HEK293T (cell line): ENCODE measurements at regions not wholly inside any gene's neighbourhood (a gene's known extent, or its start where the extent isn't known, plus 50 kb on each side); places are given as distances from the start of the nearest gene placed in this dataset.

Experiments used
- CTCF ChIA-PET: fragments of 350-600 bp; formaldehyde crosslinking; extraction: SDS; loops from one replicate; lab custom pipeline; 2021; ENCODE audit warnings: antibody characterized with exemption, inconsistent platforms; lab: Yijun Ruan, JAX
- POLR2A ChIA-PET: fragments of 350-600 bp; formaldehyde crosslinking; extraction: SDS; loops from one replicate; lab custom pipeline; 2020; ENCODE audit warnings: antibody characterized with exemption, inconsistent platforms; lab: Yijun Ruan, JAX
- DNase-seq: peaks from one replicate; pipeline ENCODE4 v3.0.0; 2012; ENCODE audit warnings: mixed read lengths; ENCODE audit errors: extremely low spot score
- ARNT ChIP-seq: fragments of 450-650 bp; IDR thresholded peaks from 2 replicates; pipeline ENCODE4 v1.6.1; 2017; ENCODE audit warnings: mild to moderate bottlenecking
- BHLHE40 ChIP-seq: fragments of 450-650 bp; IDR thresholded peaks from 2 replicates; pipeline ENCODE4 v1.6.1; 2016; ENCODE audit warnings: mild to moderate bottlenecking, moderate library complexity, borderline replicate concordance
- CTBP1 ChIP-seq: fragments of 450-650 bp; IDR thresholded peaks from 2 replicates; pipeline ENCODE4 v1.6.1; 2016; ENCODE audit warnings: borderline replicate concordance
- ELF4 ChIP-seq: fragments of 450-650 bp; IDR thresholded peaks from 2 replicates; pipeline ENCODE4 v1.6.1; 2017; ENCODE audit warnings: antibody characterized with exemption
- FOXA1 ChIP-seq: fragments of 450-650 bp; IDR thresholded peaks from 2 replicates; pipeline ENCODE4 v1.6.1; 2016; ENCODE audit warnings: mild to moderate bottlenecking
- FOXK2 ChIP-seq: fragments of 450-650 bp; IDR thresholded peaks from 2 replicates; pipeline ENCODE4 v1.6.1; 2016; ENCODE audit warnings: mild to moderate bottlenecking
- FOXM1 ChIP-seq: fragments of 450-650 bp; IDR thresholded peaks from 2 replicates; pipeline ENCODE4 v1.6.1; 2017; ENCODE audit warnings: mild to moderate bottlenecking, borderline replicate concordance
- HDGF ChIP-seq: fragments of 450-650 bp; IDR thresholded peaks from 2 replicates; pipeline ENCODE4 v1.6.1; 2017; ENCODE audit warnings: antibody characterized with exemption, borderline replicate concordance
- L3MBTL2 ChIP-seq: fragments of 450-650 bp; conservative IDR thresholded peaks from 2 replicates; pipeline ENCODE4 v1.6.1; 2016; ENCODE audit warnings: mild to moderate bottlenecking
- LEF1 ChIP-seq: fragments of 450-650 bp; IDR thresholded peaks from 2 replicates; pipeline ENCODE4 v1.6.1; 2017; ENCODE audit warnings: mild to moderate bottlenecking, borderline replicate concordance
- NFRKB ChIP-seq: fragments of 450-650 bp; IDR thresholded peaks from 2 replicates; pipeline ENCODE4 v1.6.1; 2016; ENCODE audit warnings: mild to moderate bottlenecking, moderate library complexity
- PKNOX1 ChIP-seq: fragments of 450-650 bp; IDR thresholded peaks from 2 replicates; pipeline ENCODE4 v1.6.1; 2016
- SP1 ChIP-seq: fragments of 450-650 bp; IDR thresholded peaks from 2 replicates; pipeline ENCODE4 v1.6.1; 2017
- SUZ12 ChIP-seq: fragments of 450-650 bp; IDR thresholded peaks from 2 replicates; pipeline ENCODE4 v1.6.1; 2016; ENCODE audit warnings: mild to moderate bottlenecking
- TARDBP ChIP-seq: fragments of 450-650 bp; IDR thresholded peaks from 2 replicates; pipeline ENCODE4 v1.6.1; 2016
- ZNF384 ChIP-seq: fragments of 450-650 bp; IDR thresholded peaks from 2 replicates; pipeline ENCODE4 v1.6.1; 2016

GRCh38 chr3:74564560-74564959 lies 49.9 kb downstream of the CNTN3 start:
- DNase-seq, result no peak
- TF ChIP-seq ZNF384, result no peak
- no peak for TF ChIP-seq FOXM1
- no peak for TF ChIP-seq BHLHE40
- no peak for TF ChIP-seq PKNOX1
- TF ChIP-seq L3MBTL2, result no peak
- TF ChIP-seq ELF4, result no peak
- no peak for TF ChIP-seq SUZ12
- no peak for TF ChIP-seq FOXK2
- ChIA-PET CTCF (no interaction called here), POLR2A (no interaction called here)

- TF ChIP-seq LEF1, result no peak
- TF ChIP-seq TARDBP, result no peak
- no peak for TF ChIP-seq FOXM1
- TF ChIP-seq NFRKB, result no peak
- no peak for TF ChIP-seq SP1
- no peak for DNase-seq
- POLR2A ChIA-PET, result no interaction called here
- CTCF ChIA-PET, result no interaction called here
These were observed 51.7 kb downstream of the CNTN3 start for GRCh38 chr3:74562558-74563269.

GRCh38 chr3:74561881-74562280 lies 52.6 kb downstream of the CNTN3 start:
- CTCF ChIA-PET, result no interaction called here
- DNase-seq, result no peak
- POLR2A ChIA-PET, result no interaction called here
- TF ChIP-seq PKNOX1 (no peak), TARDBP (no peak), HDGF (no peak), SUZ12 (no peak), FOXA1 (no peak), LEF1 (no peak), ZNF384 (no peak), CTBP1 (no peak), ARNT (no peak), L3MBTL2 (no peak), ELF4 (no peak), NFRKB (no peak), SP1 (no peak), BHLHE40 (no peak), FOXK2 (no peak), FOXM1 (no peak)

GRCh38 chr3:74559261-74559660 lies 55.2 kb downstream of the CNTN3 start:
- TF ChIP-seq FOXA1 (no peak), PKNOX1 (no peak), HDGF (no peak), TARDBP (no peak), CTBP1 (no peak), FOXM1 (no peak), L3MBTL2 (no peak)
- no peak for DNase-seq
- POLR2A ChIA-PET, result no interaction called here
- CTCF ChIA-PET, result no interaction called here

- TF ChIP-seq ELF4 (no peak), ZNF384 (no peak), TARDBP (no peak), L3MBTL2 (no peak), FOXM1 (no peak), BHLHE40 (no peak), ARNT (no peak), NFRKB (no peak), PKNOX1 (no peak), SP1 (no peak), LEF1 (no peak), SUZ12 (no peak)
- ChIA-PET POLR2A (no interaction called here), CTCF (no interaction called here)
- DNase-seq, result no peak
These were observed 63.8 kb downstream of the CNTN3 start for GRCh38 chr3:74550686-74551085.

- CTCF ChIA-PET, result no interaction called here
- POLR2A ChIA-PET, result no interaction called here
- TF ChIP-seq FOXA1 (no peak), ZNF384 (no peak)
- DNase-seq, result no peak
These were observed 68.0 kb downstream of the CNTN3 start for GRCh38 chr3:74546426-74546825.
